Stimulated activated CD4-positive, alpha-beta T cell treated with anti-CD3 and anti-CD28 coated beads, TNF-alpha, amount 100 ng/mL, for 24 hours (primary cell): ENCODE measurements at regions not wholly inside any gene's neighbourhood (a gene's known extent, or its start where the extent isn't known, plus 50 kb on each side); places are given as distances from the start of the nearest gene placed in this dataset.
"Not testable (repeated sequence)": the region's sequence is repeated elsewhere in the genome, so short reads cannot be mapped to it uniquely, and the experiment has no call there.

Experiments
- DNase-seq, 3 experiments: peaks; one replicate each; pipeline ENCODE4 v3.0.0-alpha.2; 2020; ENCODE audit warnings: low read depth in 3 of 3

DNA sequence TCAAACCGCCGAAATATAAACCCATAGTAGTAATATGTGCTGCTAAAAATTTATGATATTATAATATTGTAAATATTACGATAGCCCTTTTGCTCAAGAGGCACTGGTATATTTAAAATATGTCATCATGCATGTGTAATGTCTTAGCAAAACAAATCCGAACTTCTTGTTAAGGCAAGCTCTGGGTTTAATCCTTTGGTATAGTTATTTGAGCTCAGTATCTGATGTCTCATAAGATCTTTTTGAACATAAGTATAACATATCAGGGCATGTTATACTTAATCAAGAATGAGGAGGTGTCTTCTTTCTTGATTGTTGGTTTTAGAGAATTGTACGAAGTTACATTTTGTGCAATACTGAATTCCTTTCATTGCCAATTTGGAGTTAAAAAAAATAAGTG lies 154.1 kb upstream of the CBLB start:
- no peak for DNase-seq

GRCh38 chr3:106025151-106025722 lies 156.4 kb upstream of the CBLB start:
- DNase-seq, result no peak

- no peak for DNase-seq
Observed at GRCh38 chr3:106029954-106030626, 161.3 kb upstream of the CBLB start.

- no peak for DNase-seq
Observed at GRCh38 chr3:106030627-106030963, 161.8 kb upstream of the CBLB start.

GRCh38 chr3:106032479-106032878 lies 163.7 kb upstream of the CBLB start:
- DNase-seq, result no peak

DNA sequence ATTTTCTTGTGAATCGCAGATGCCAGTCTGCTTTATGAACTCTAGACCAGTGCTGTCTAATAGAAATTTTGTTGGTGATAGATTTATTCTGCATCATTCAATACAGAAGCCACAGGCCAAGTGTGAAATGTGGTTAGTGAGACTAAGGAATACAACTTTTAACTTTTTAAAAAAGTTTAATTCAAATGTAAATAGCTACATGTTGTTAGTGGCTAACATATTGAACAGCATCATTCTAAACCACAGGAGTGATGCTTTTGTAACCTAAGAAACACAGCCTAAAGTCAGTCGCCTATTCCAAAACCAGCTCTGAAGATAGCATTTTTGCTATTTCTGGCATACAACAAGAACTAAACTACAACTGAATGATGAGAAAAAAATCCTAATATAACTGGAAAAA lies 164.8 kb upstream of the CBLB start:
- no peak for DNase-seq

- DNase-seq, result no peak
Observed at GRCh38 chr3:106034313-106034712, 165.5 kb upstream of the CBLB start.

- no peak for DNase-seq
Observed at GRCh38 chr3:106035619-106036018, 166.8 kb upstream of the CBLB start.

- no peak for DNase-seq
Observed at GRCh38 chr3:106036696-106037095, 167.9 kb upstream of the CBLB start.

- no peak for DNase-seq
Observed at GRCh38 chr3:106047221-106047620, 178.4 kb upstream of the CBLB start.

GRCh38 chr3:106048946-106049481 lies 180.2 kb upstream of the CBLB start:
- no peak for DNase-seq

GRCh38 chr3:106049821-106050220 lies 181.0 kb upstream of the CBLB start:
- no peak for DNase-seq

- no peak for DNase-seq
Observed at GRCh38 chr3:106056931-106057330, 188.1 kb upstream of the CBLB start.

- DNase-seq, result no peak
Observed at GRCh38 chr3:106058475-106058874, 189.7 kb upstream of the CBLB start.

- no peak for DNase-seq
Observed at GRCh38 chr3:106059953-106060517, 191.2 kb upstream of the CBLB start.

DNA sequence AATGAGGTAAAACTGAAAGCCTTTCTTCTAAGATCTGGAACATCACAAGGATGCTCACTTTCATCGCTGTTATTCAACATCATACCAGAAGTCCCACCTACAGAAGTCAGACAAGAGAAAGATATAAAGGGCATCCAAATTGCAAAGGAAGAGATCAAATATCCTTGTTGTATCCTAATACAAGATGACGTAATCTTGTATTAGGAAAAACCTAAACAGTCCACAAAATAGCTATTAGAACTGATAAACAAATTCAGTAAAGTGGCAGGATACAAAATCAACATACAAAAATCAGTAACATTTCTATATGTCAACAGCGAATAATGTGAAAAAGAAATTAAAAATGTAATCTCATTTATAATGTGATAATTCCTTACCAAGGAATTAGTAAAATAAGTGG lies 195.1 kb upstream of the CBLB start:
- DNase-seq, result no peak

DNA sequence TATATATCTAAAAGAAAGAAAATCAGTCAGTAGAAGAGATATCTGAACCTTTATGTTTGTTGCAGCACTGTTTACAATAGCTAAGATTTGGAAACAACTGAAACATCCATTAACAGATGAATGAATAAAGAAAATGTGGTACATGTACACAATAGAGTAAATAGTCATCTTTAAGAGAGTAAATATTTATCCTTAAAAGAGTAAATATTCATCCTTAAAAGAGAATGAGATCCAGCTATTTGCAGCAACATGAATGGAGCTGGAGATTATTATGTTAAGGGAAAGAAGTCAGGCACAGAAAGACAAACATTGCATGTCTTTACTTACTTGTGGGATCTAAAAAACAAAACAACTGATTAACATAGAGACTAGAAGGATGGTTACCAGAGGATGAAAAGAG lies 197.0 kb upstream of the CBLB start:
- DNase-seq, result no peak

DNA sequence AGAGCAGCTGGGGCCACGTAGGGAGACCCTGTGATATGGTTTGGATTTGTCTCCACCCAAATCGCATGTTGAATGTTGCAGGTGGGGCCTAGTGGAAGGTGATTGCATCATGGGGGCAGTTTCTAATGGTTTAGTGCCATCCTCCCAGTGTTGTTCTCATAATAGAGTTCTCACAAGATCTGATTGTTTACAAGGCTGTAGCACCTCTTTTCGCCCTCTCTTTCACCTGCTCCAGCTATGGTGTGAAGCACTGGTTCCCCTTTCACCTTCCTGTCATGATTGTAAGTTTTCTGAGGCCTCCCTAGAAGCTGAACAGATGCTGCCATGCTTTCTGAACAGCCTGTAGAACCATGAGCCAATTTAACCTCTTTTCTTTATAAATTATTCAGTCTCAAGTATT lies 198.9 kb upstream of the CBLB start:
- DNase-seq, result no peak

- no peak for DNase-seq
Observed at GRCh38 chr3:106068381-106068780, 199.6 kb upstream of the CBLB start.

- DNase-seq, result no peak
Observed at GRCh38 chr3:106068795-106069194, 200.0 kb upstream of the CBLB start.

DNA sequence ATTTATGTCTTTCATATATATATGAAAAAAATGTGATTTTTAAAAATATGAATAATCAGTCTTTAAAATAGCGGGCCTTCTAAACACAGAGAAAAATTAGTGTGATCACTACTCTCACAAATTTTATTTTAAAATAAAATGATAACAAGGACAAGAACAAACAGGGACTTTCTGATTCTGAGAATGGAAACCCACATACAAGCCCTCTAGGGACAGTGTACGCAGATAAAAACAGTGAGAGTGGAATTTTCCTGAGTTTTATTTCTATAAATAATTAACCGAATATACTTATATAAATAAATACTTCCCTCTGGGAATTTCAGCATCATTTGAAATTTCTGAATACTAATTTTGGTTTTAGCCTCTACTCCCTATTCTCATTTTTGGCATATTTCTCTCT lies 201.4 kb upstream of the CBLB start:
- DNase-seq, result no peak

DNA sequence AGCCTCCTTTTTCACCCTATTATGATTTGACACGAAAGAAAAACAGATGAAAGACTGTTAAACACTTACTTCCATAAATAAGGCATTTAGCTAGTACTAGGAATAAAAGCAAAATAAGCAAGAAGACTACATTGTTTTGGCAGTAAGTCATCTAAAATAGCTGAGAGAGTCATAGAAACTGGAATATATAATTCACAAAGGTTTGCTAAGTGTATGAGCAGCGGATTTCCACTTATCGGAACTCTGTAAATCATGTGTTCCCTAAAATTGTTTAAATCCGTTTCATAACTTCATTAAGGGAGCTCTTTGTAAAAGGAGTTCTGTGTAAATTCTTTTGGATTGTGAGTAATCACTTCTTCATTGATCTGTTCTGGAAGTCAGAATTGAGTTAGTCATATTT lies 202.5 kb upstream of the CBLB start:
- DNase-seq, result no peak

DNA sequence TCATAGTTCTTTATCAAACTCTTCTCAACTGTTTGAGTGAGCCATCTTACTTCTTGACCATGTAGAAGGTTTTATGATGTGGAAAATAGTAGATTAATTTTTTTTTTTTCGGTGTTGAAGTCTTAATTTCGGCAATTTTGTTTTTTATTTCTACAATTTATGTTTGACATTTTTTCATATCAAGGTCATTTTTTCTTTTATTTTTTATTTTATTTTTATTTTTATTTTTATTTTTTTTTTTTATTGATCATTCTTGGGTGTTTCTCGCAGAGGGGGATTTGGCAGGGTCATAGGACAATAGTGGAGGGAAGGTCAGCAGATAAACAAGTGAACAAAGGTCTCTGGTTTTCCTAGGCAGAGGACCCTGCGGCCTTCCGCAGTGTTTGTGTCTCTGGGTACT lies 203.8 kb upstream of the CBLB start:
- DNase-seq, result not testable (repeated sequence)

- not testable (repeated sequence) for DNase-seq
Observed at GRCh38 chr3:106073806-106074205, 205.0 kb upstream of the CBLB start.
